Central memory CD4-positive, alpha-beta T cell (primary cell): ENCODE measurements at regions not wholly inside any gene's neighbourhood (a gene's known extent, or its start where the extent isn't known, plus 50 kb on each side); places are given as distances from the start of the nearest gene placed in this dataset.
"Not testable (repeated sequence)": the region's sequence is repeated elsewhere in the genome, so short reads cannot be mapped to it uniquely, and the experiment has no call there.

Experiments used
- DNase-seq: peaks from one replicate; pipeline ENCODE4 v3.0.0; 2022

DNA sequence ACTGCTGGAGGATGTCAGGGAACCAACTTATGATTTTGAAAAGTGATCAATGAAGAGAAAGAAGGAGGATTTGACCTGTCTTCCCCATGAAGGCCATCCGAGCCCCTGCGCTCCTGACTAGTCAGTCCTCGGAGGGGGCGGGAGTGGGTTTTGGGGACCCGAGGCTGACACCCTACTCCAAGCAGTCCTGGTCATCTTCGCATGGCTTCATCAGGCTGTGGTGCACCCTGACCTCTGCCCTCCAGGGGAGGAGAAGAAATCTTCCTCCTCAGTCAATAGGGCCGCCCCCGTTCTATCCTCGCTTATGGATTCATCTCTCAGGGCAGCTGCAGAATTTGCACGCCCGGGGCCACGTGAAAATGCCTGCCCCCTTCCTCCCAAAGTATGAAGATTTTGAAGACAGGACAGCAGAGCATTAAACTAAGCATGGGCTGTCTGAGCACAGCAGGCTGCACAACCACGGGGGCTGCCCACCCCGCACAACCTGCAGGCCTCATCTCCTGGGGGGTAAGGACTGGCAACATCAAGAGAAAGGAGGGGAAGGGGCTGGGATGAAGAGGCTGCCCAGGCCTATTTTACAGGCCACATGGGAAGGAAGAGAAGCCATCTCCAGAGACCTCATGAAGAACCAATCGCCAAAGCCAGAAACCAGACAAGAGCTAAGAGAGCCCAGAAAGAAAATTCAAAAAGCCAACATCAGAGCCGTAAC is 138.1 kb upstream of the PHACTR3 start:
- no peak for DNase-seq

- DNase-seq: no peak
Measured at GRCh38 chr20:59468831-59469230, 135.5 kb upstream of the PHACTR3 start.

GRCh38 chr20:59469267-59470252 is 134.8 kb upstream of the PHACTR3 start:
- DNase-seq: no peak

DNA sequence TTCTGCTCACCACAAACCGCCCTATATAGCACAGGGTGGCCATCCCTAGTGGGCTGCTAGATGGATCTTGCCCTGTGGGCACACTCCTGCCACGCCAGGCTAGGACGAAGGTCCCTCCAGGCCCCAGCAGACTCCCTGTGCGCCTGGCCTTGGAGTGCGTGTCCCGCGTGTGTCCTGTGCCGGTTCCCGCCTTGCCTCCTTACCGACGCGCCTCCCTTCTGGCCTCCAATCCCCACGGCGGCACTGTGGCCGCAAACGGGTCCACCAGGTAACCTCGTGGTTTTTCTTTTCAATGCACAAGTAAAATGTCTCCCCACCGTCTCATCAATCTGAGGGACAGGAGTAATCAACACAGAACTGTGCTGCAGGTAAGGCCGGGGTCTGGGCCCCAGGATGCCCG is 133.8 kb upstream of the PHACTR3 start:
- no peak for DNase-seq

- DNase-seq: no peak
Measured at GRCh38 chr20:59471653-59472421, 132.5 kb upstream of the PHACTR3 start.

- DNase-seq: no peak
Measured at GRCh38 chr20:59473742-59474141, 130.6 kb upstream of the PHACTR3 start.

DNA sequence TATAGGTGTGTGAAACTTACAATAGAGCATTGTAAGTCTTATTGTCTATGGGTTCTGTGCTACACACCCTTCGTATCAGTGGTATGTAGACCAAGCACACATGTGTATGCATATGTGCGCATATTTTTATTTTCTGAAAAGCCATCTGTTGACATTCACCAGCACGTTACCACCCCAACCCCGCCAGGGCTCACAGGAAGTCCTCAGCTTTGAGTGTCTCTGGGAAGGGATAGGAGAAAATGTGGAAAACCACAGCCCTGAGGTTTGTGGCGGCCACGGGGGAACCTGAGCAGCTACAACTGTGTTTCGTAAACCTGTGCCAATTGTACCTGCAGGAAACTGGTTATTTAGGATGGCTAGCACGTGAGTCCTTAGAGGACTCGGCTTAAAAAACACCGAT is 123.3 kb upstream of the PHACTR3 start:
- no peak for DNase-seq

GRCh38 chr20:59481477-59482018 is 122.8 kb upstream of the PHACTR3 start:
- DNase-seq: no peak

GRCh38 chr20:59482351-59483187 is 121.8 kb upstream of the PHACTR3 start:
- no peak for DNase-seq

DNA sequence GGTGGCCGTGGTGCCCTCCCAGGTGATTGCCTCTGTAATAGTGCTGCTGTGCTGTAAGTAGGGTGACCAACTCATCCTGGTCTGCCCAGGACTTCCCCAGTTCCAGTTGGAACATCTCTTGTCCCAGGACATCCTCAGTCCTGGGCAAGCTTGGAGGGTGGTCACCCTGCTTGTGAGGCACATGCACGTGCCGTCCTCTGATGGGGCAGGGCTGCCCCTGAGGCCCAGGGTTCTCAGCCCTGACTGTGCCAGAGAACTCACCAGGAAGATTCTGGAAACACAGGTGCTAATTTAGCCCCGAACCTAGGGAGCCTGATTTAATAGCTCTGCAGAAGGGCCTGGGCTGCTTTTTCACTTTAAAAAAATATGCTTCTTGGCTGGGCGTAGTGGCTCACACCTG is 120.9 kb upstream of the PHACTR3 start:
- DNase-seq: no peak

GRCh38 chr20:59484228-59484627 is 120.1 kb upstream of the PHACTR3 start:
- DNase-seq: no peak

- DNase-seq: no peak
Measured at GRCh38 chr20:59485576-59486454, 118.5 kb upstream of the PHACTR3 start.

- not testable (repeated sequence) for DNase-seq
Measured at GRCh38 chr20:59488459-59488858, 115.9 kb upstream of the PHACTR3 start.

- not testable (repeated sequence) for DNase-seq
Measured at GRCh38 chr20:59490196-59491004, 113.9 kb upstream of the PHACTR3 start.

DNA sequence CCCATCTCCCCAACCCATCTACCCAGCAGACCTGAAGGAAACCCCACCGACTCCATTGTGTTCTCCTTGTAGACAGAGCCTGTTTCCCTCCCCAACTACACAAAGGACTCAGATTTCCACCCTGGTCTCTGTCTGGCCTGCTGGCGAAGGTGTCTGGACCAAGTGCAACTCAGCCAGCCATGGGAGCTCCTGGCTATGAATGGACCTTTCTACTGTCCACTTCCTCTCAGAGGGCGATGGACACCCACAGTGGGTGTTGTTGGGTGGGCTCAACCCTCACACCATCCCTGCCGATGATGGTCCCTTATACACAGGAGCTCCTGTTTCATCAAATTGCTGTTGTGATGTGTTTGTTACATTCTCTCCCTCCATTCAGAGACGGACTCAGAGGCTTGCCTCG is 112.5 kb upstream of the PHACTR3 start:
- DNase-seq: no peak

- DNase-seq: no peak
Measured at GRCh38 chr20:59493926-59494325, 110.4 kb upstream of the PHACTR3 start.

DNA sequence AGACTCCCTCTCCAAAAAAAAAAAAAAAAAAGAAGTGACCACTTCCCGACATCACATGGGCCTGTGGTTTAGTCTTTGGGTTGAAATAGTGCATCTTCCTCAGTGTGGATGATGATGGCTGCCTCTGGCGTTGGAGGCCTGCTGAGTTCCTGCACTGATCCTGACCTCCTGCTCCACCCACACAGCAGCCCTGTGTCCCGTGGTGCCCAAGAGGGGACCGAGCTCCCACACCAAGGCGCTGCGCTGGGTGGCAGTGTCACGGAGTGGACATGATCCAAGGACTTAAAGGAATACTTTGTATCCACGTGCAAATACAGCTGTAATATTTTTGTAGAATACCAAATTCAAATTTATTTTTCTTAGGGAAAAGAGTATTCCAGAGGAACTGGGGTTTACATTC is 109.2 kb upstream of the PHACTR3 start:
- DNase-seq: no peak

GRCh38 chr20:59495894-59496510 is 108.3 kb upstream of the PHACTR3 start:
- peak; percentile 45 for DNase-seq

DNA sequence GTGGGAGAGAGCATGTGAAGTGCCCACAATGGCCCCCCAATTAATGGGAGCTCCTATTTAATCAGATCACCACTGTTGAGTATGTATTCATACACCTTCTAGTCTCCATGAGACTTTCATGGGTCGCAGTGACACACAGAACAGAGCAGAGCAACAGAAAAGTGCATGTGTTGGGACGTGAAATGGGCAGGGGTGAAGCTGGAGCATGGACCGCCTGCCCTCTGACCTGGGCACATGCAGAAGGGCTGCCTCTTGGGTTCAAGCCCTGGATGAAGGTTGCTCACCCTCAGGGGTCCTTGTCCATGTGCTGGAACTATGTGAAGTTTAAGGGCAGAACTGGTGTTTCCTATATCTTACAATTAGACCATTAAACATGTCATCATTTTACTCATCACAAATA is 106.0 kb upstream of the PHACTR3 start:
- DNase-seq: no peak

DNA sequence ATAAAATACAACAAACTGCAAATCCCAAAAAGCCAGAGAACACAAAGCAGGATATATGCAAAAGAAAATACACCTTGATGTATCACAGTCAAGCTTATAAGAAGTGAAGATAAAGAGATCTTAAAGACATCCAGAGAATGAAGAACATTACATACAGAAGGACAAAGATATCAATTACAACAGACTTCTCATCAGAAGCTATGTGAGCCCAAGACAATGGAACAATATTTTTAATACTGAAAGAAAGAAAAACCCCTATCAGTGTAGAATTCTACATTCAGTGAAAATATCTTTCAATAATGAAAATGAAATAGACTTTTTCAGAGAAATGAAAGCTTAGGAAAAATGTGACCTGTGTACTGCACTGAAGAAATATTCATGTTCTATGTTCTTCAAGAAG is 104.5 kb upstream of the PHACTR3 start:
- DNase-seq: no peak
